Bronchial epithelial cell (primary cell): ENCODE measurements at regions not wholly inside any gene's neighbourhood (a gene's known extent, or its start where the extent isn't known, plus 50 kb on each side); places are given as distances from the start of the nearest gene placed in this dataset.
A peak's percentile ranks its signal among the peaks of the same experiment; 100 is the strongest.

ENCODE experiments used
- DNase-seq: peaks from one replicate; pipeline ENCODE4 v3.0.0-alpha.2; 2010; ENCODE audit warnings: low read depth
- FAIRE-seq: peaks from 2 replicates; lab custom pipeline; 2011; peaks lifted over from hg19 to GRCh38; lab: Jason Lieb, UNC
- H3K27me3 ChIP-seq: 2 replicates; pipeline ENCODE4 v1.5.1; 2011; ENCODE audit warnings: low read length; ENCODE audit not compliant: control insufficient read depth, insufficient read depth
- H3K36me3 ChIP-seq: 2 replicates; pipeline ENCODE4 v1.5.1; 2011; ENCODE audit warnings: low read length; ENCODE audit not compliant: control insufficient read depth, insufficient read depth
- H3K4me3 ChIP-seq: 2 replicates; pipeline ENCODE4 v1.5.1; 2011; ENCODE audit warnings: mild to moderate bottlenecking, low read depth, low read length, control low read depth
- CTCF ChIP-seq: IDR thresholded peaks from 2 replicates; pipeline ENCODE4 v1.5.1; 2011; ENCODE audit warnings: mild to moderate bottlenecking, moderate library complexity, low read length, control low read depth, inconsistent platforms; ENCODE audit not compliant: insufficient read depth, severe bottlenecking

GRCh38 chr20:10919396-10920140 lies 245.8 kb upstream of the JAG1 start:
- no peak overlapping the region for H3K4me3 ChIP-seq
- peak; percentile 99 for FAIRE-seq
- H3K36me3 ChIP-seq: no peaks in the 10 kb centered on the region
- H3K27me3 ChIP-seq: no peaks in the 10 kb centered on the region
- no peak for TF ChIP-seq CTCF
- DNase-seq: peak; percentile 92

GRCh38 chr20:10920396-10920795 lies 246.6 kb upstream of the JAG1 start:
- DNase-seq: no peak
- no peak overlapping the region for H3K4me3 ChIP-seq
- TF ChIP-seq CTCF: no peak
- no peaks in the 10 kb centered on the region for H3K27me3 ChIP-seq
- no peaks in the 10 kb centered on the region for H3K36me3 ChIP-seq
- no peak for FAIRE-seq

GRCh38 chr20:10921491-10922010 lies 247.8 kb upstream of the JAG1 start:
- Histone ChIP-seq H3K36me3 (no peaks in the 10 kb centered on the region), H3K4me3 (no peak overlapping the region), H3K27me3 (no peaks in the 10 kb centered on the region)
- DNase-seq: peak; percentile 82
- TF ChIP-seq CTCF: no peak
- no peak for FAIRE-seq

GRCh38 chr20:10922506-10922905 lies 248.7 kb upstream of the JAG1 start:
- H3K36me3 ChIP-seq: no peaks in the 10 kb centered on the region
- no peak overlapping the region for H3K4me3 ChIP-seq
- TF ChIP-seq CTCF: no peak
- H3K27me3 ChIP-seq: no peaks in the 10 kb centered on the region
- DNase-seq: no peak
- FAIRE-seq: no peak

- FAIRE-seq: peak; percentile 47
- Histone ChIP-seq H3K4me3 (no peak overlapping the region), H3K36me3 (no peaks in the 10 kb centered on the region), H3K27me3 (no peaks in the 10 kb centered on the region)
- no peak for TF ChIP-seq CTCF
- peak; percentile 88 for DNase-seq
Observed at GRCh38 chr20:10922941-10923340, 249.1 kb upstream of the JAG1 start.
